NCI-H2171 treated with DMSO at 0.1 percent for 48 hours (cell line): ENCODE measurements at regions not wholly inside any gene's neighbourhood (a gene's known extent, or its start where the extent isn't known, plus 50 kb on each side); places are given as distances from the start of the nearest gene placed in this dataset.

Source experiments
- DNase-seq: peaks from one replicate; lab custom pipeline; 2025; lab: John Stamatoyannopoulos, UW

GRCh38 chr5:3320317-3320875 lies 275.2 kb upstream of the IRX1 start:
- no peak for DNase-seq

DNA sequence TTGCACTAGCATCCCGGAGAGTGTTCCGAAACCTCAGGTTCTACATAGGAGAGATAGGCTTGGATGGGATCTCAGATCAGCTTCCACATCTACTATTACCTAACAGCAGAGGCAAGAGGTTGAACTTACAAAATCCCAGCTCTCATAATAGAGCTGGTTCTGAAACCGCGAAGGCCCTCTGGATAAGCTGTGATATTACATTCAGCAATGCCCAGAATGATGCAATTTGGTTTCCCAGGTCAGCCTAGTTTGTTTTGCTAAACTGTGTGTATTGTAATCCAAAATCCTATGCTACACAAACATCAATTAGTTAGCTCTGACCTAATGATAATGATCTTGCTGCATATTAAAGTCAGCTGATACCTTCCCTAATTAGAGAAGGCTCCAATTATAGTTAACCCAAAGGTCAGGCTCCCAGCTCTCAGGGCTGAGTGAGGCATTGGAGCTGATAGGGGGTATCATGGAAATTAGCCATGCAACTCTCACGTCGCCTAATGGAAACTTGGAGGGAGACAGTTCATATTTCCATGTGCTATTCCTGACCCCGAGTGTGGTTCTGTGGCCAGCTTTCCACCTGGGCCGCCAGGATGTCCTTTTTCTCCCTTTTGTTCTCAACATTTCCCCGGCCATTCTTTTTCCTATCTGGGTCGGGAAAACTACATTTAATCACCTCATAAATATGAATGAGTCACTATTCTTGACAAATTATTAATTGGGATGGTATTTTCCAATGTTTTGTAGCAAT lies 278.4 kb upstream of the IRX1 start:
- no peak for DNase-seq

- DNase-seq = no peak
These were observed 282.1 kb upstream of the IRX1 start for GRCh38 chr5:3313569-3313968.

GRCh38 chr5:3312299-3312698 lies 283.3 kb upstream of the IRX1 start:
- DNase-seq = no peak

- peak; percentile 82 for DNase-seq
These were observed 284.2 kb upstream of the IRX1 start for GRCh38 chr5:3311433-3311832.

DNA sequence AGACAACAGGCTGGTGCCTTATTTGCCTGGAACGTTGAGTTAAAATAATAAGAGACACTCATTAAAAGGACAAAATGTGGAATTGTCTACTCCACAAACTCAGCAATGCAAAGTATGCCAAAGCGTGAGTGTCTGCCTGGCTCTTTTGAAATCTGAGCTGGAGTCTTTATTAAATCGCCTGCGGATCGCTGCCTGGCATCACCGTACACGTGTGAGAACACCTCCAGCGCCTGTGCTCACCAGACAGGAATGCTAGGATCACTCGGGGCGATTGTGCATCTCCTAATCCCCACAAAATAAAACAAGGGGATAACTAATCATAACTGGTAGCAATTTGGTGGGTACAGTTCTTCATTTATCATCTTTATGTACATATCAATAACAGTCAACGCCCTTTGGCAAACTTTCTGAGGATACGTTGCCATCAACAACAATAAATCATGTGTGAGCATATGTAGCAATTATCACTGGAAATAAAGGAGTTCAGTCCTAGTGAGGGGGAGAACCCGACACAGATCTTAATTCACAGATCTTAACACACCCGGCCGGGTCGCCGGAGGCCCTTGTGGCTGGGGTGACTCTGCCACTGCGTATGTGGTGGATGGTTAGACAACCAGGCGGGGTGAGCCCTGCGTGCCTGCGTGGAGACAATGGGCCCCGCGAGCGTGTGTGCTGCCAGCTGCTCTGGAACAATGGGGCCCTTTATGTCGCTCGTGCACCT lies 284.9 kb upstream of the IRX1 start:
- peak; percentile 87 for DNase-seq

DNA sequence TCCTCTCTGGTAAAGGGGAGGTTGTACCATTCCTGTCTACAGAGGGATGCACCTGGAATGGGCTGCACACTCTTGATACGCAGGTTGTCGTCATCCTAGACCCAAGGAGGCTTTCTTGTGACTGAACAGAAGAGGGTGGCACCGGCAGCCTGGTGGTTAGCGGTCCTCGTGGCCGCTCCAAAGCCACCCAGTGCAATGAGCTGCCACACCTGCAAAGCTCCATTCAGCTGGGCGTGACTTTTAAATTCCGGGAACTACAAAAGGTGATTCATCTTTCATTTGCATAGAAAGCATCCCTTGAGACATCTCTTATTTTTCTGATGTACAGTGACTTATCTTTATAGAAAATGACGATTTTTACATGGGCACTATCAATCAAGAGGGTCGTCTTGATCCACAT lies 286.1 kb upstream of the IRX1 start:
- DNase-seq = no peak

GRCh38 chr5:3307982-3308621 lies 287.5 kb upstream of the IRX1 start:
- no peak for DNase-seq

GRCh38 chr5:3305432-3305831 lies 290.2 kb upstream of the IRX1 start:
- DNase-seq = no peak

GRCh38 chr5:3304346-3304745 lies 291.3 kb upstream of the IRX1 start:
- no peak for DNase-seq

DNA sequence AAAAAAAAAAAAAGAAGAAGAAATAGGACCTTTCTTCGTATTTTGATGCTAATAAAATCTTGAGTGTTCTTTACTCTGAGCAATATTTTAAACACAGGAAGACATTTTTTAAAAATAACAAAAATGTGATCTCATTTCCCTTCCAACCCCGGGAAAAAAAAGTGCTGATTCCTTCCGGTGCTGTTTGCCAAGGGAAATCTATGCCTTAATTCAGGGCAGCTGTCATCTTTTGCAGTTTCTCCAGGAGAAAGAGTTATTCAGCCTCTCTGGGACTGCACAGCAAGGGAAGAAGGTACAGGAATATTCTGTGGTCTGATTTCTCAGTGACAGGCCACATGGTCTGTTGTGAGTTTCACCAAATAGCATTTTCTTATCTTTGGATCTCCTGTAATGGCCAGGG lies 291.9 kb upstream of the IRX1 start:
- peak; percentile 41 for DNase-seq

- peak; percentile 19 for DNase-seq
These were observed 293.4 kb upstream of the IRX1 start for GRCh38 chr5:3302228-3302627.

- no peak for DNase-seq
These were observed 294.3 kb upstream of the IRX1 start for GRCh38 chr5:3301306-3301705.

- no peak for DNase-seq
These were observed 294.9 kb upstream of the IRX1 start for GRCh38 chr5:3300726-3301125.

DNA sequence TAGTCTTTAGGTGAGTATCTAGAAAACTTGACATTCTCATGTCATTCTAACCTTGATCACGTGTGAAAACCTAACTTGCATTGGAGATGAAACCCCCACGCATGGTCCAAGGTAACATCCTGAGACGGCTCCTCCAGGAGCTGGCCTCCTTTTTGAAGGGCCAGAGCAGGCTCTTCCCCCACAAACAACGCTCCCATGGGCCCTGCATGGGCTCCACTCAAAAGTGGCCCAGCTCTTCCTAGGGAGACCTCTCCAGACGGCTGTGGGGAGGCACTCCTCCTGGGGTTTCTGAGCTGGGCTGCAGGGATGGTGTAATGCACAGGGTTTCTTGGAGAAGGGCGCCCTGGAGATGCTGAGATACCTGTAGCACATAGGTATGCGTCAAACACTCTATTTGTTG lies 296.2 kb upstream of the IRX1 start:
- no peak for DNase-seq

DNA sequence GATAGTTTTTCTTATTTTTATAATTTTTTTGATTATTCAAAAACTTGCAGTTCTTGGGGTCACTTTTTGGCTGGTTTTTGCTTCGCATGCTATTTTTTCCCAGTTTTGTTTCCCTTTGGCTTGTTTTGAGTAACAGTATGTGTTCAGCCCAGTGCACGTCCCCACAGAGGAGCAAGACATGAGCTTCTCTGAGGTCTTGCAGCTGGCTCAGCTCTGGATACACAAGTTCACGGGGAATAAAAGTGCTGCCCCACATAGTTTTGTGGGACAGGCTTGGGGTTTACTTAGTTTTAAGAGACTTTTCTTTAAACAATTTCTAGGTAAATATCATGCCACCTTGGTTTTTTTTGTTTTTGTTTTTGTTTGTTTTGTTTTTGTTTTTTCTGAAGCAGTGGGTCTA lies 297.8 kb upstream of the IRX1 start:
- DNase-seq = no peak

DNA sequence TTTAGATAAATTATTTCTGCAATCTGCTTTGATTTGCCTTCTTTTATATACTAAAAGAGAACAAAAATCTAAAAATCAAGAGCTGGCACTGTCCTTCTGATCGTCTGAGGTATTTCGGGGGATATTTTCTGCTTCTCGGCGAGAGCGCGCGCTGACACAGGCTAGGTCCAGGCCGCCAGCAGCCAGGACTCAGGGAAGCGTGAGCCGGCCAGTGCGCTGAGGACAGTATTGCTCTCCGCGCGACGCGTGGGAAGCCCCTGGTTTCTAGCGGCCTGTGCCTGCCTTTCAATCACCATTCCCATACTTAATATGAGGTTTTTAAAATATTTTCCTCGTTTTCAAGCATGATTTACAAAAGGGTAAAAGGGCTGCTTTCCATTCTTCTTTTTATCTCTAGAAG lies 307.3 kb upstream of the IRX1 start:
- no peak for DNase-seq

DNA sequence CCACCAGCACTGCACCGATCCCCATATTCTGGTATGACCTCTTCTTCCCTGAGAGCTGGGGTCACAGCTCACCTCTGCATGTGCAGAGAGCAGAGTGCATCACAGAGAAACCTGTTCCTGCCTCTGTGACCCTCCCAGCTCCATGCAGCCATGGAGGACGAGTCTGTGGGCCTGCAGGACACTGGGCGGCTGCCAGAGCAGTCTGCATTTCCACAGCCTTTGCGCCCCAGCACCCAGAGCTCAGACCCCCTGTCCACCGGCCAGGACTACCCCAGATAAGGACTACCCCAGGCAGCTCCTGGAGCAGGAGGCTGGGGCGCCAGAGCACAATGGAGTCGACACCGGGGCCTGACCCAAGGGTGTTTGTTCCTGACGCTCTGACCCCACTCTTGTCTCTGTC lies 308.1 kb upstream of the IRX1 start:
- DNase-seq = no peak

GRCh38 chr5:3285621-3286020 lies 310.0 kb upstream of the IRX1 start:
- no peak for DNase-seq

DNA sequence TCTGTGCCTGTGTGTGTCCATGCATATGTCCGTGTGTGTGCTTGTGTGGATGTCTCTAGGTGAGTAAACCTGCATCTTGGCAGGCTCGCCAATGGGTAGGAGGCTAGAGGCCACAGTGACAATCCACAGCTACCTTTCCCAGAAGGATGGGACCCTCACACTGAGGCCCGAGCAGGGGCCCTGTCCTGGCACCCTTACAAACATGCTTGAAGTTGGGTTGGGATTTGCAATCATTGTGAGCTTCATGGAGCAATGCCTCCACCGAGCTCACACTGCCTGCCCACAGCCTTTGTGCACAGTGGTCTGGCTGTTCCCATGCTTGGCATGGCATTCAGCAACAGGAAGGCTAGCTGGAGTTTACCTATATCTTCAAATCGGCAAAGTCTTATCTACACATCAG lies 311.1 kb upstream of the IRX1 start:
- DNase-seq = no peak

- no peak for DNase-seq
These were observed 312.8 kb upstream of the IRX1 start for GRCh38 chr5:3282841-3283240.

DNA sequence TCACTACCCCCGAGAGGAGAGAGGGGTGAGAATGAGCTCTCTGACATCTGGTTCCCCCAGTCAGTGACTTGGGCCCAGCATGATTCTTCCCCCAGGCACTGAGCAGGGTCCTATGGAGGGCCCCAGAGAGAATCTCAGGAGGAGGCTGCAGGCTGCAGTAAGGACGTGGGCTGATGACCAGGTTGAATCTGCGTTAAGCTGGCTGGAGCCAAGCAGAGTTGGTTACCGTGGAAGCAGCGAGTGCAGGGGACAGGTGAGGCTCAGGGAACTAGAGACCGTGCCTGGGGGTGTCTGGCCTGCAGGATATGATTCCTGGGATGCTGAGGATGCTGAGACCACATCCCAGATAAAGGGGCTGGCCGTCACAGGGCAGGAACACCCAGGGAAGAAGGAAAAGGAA lies 314.3 kb upstream of the IRX1 start:
- DNase-seq = no peak

DNA sequence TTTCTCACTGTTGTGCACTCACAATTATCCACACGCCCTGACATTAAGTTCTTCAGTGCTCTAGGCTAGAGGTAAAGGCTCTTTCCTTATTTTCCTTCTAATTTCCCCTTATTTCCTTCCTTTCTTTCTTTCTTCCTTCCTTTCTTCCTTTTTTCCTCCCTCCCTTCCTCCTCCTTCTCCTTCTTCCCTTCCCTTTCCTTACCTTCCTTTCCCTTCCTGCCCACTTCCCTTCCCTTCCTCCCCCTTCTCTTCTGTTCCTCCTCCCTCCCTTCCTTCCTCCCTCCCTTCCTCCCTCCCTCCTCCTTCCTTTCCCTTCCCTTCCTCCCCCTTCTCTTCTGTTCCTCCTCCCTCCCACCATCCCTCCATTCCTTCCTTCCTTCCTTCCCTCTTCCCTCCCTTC lies 317.0 kb upstream of the IRX1 start:
- no peak for DNase-seq
